CD4-positive, CD25-positive, alpha-beta regulatory T cell (primary cell): ENCODE measurements at regions not wholly inside any gene's neighbourhood (a gene's known extent, or its start where the extent isn't known, plus 50 kb on each side); places are given as distances from the start of the nearest gene placed in this dataset.
"Not testable (repeated sequence)": the region's sequence is repeated elsewhere in the genome, so short reads cannot be mapped to it uniquely, and the experiment has no call there.

ENCODE experiments used
- ATAC-seq, 2 donors: fragments of 150-1000 bp; cut with Tn5 transposase; one replicate each; pipeline ENCODE4 v1.10.0; 2021; ENCODE audit warnings: low read depth in 2 of 2, moderate number of reproducible peaks in 2 of 2, moderate library complexity in 1 of 2
- DNase-seq, 3 donors: peaks; one replicate each; pipeline versions ENCODE4 v3.0.0 to v3.0.0-alpha.2; 2012 to 2022; ENCODE audit warnings: mixed read lengths in 1 of 3
- H3K27ac ChIP-seq: one replicate; pipeline ENCODE4 v1.7.0; 2013; ENCODE audit warnings: mild to moderate bottlenecking, low read length; ENCODE audit not compliant: insufficient read depth, poor library complexity, severe bottlenecking
- H3K27me3 ChIP-seq: one replicate; pipeline ENCODE4 v1.7.0; 2013; ENCODE audit warnings: low read length; ENCODE audit not compliant: control insufficient read depth, insufficient read depth
- H3K36me3 ChIP-seq: one replicate; pipeline ENCODE4 v1.7.0; 2013; ENCODE audit warnings: mild to moderate bottlenecking, low read length, moderate library complexity; ENCODE audit not compliant: control insufficient read depth, insufficient read depth
- H3K4me1 ChIP-seq: 2 replicates; pipeline ENCODE4 v1.7.0; 2013; ENCODE audit warnings: mild to moderate bottlenecking, low read length; ENCODE audit not compliant: insufficient read depth, control insufficient read depth, poor library complexity, severe bottlenecking
- H3K4me3 ChIP-seq: one replicate; pipeline ENCODE4 v1.7.0; 2013; ENCODE audit warnings: low read depth, mild to moderate bottlenecking, low read length, moderate library complexity
- H3K9me3 ChIP-seq, 2 experiments: 1 replicate in 1 of 2; 2 replicates in 1 of 2; pipeline ENCODE4 v1.7.0; 2013; ENCODE audit warnings: low read length in 2 of 2, mild to moderate bottlenecking in 1 of 2, moderate library complexity in 1 of 2; ENCODE audit not compliant: control insufficient read depth in 2 of 2
- H3K27ac Mint-ChIP-seq, 3 donors: one replicate each; pipeline ENCODE4 v1.8.0; 2020 to 2022; ENCODE audit warnings: mild to moderate bottlenecking in 3 of 3, mixed read lengths in 3 of 3, moderate library complexity in 2 of 3
- H3K27me3 Mint-ChIP-seq: one replicate; pipeline ENCODE4 v1.8.0; 2022; ENCODE audit warnings: mild to moderate bottlenecking, mixed read lengths
- H3K36me3 Mint-ChIP-seq: one replicate; pipeline ENCODE4 v1.8.0; 2020; ENCODE audit warnings: mixed read lengths
- H3K4me1 Mint-ChIP-seq, 4 donors: one replicate each; pipeline ENCODE4 v1.8.0; 2020 to 2022; ENCODE audit warnings: mixed read lengths in 4 of 4, mild to moderate bottlenecking in 1 of 4
- H3K4me3 Mint-ChIP-seq, 4 donors: one replicate each; pipeline ENCODE4 v1.8.0; 2020 to 2022; ENCODE audit warnings: mild to moderate bottlenecking in 4 of 4, mixed read lengths in 4 of 4, moderate library complexity in 3 of 4
- H3K9me3 Mint-ChIP-seq, 7 donors: one replicate each; pipeline ENCODE4 v1.8.0; 2020 to 2022; ENCODE audit warnings: mixed read lengths in 7 of 7, mild to moderate bottlenecking in 3 of 7, moderate library complexity in 2 of 7

DNA sequence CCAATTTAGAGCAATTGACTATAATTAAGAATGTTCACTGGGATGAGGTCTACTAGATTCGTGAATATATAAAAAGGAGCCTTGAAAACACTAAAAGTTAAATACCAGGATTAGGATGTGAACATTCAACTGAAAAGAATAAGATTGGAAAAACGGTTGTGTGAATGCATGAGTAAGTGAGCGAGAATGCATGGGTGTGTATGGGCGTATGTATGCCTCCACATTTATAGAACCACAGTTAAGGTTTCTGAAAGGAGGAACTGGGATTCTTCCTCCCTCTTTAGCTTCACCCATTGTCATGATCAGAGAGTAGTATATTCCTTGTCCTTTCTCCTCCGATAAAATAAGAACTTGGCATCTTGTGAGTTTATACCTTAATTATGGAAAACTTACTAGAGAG, 151.1 kb upstream of the UBE2E3 start:
- Mint-ChIP-seq H3K27me3 (no peaks in the 10 kb centered on the region), H3K4me3 (no peak overlapping the region), H3K36me3 (no peaks in the 10 kb centered on the region), H3K9me3 (peaks cover 0 to 12% (median 3%) of the 10 kb centered on the region in 7 donors), H3K27ac (no peak overlapping the region), H3K4me1 (no peaks in the 10 kb centered on the region)
- Histone ChIP-seq H3K4me3 (no peak overlapping the region), H3K27ac (no peak overlapping the region), H3K27me3 (no peaks in the 10 kb centered on the region), H3K9me3 (no peaks in the 10 kb centered on the region), H3K4me1 (no peaks in the 10 kb centered on the region), H3K36me3 (no peaks in the 10 kb centered on the region)
- ATAC-seq (no peak), DNase-seq (no peak)

DNA sequence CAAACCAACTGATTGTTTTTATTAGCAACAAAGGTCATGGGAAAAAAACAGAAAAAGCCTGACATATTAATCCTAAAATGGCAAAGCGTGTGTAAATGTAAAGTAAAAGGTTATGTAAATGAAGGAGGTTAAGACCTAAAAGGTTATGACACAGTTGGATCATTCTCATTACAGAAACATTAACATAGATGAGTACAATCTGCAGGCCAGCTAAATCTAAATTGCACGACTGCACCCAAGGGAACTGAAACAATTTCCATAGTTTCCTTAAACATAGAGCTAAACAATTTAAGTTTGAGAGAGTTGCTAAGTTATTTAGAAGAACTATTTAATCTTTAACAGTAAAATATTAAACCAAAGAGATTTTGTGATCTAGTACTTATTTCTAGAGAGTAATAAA, 151.6 kb upstream of the UBE2E3 start:
- Mint-ChIP-seq H3K36me3 (no peaks in the 10 kb centered on the region), H3K27me3 (no peaks in the 10 kb centered on the region), H3K27ac (no peak overlapping the region), H3K4me1 (no peaks in the 10 kb centered on the region), H3K9me3 (peaks cover 0 to 12% (median 3%) of the 10 kb centered on the region in 7 donors), H3K4me3 (no peak overlapping the region)
- no peaks in the 10 kb centered on the region for H3K4me1 ChIP-seq
- no peaks in the 10 kb centered on the region for H3K36me3 ChIP-seq
- H3K4me3 ChIP-seq = no peak overlapping the region
- H3K9me3 ChIP-seq = no peaks in the 10 kb centered on the region
- H3K27ac ChIP-seq = no peak overlapping the region
- ATAC-seq = no peak
- DNase-seq = no peak
- H3K27me3 ChIP-seq = no peaks in the 10 kb centered on the region

DNA sequence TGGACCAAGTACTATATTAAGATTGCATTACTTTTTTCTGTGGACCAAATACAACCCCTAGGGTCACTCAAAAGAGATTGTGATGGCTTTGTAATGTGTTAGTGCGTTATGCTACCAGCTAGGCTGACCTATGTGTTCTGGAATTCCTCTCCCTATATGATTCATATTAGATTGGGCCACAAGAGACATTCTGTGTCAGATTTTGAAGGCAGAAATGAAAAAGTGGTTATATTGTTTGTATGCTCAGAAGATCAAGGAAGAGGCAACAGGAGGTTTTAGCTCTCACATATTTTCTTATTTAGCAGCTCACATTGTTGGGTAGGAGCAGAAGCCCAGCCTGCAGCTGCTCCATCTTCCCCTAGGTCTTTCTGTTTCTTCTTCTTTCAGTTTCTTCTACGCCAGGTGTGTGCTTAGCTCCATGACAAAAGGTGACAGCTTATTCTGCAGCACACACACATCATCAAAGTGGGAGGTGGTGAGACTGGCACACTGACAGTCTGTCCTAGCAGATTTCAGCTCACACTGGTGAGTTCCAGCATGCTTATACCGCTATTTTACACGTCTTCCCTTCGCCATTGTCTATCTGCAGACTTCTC, 156.8 kb upstream of the UBE2E3 start:
- H3K9me3 Mint-ChIP-seq = peaks cover 0 to 4% (median 0%) of the 10 kb centered on the region in 7 donors
- peak overlapping the region in 1 of 3 donors; percentile 34 for H3K27ac Mint-ChIP-seq
- Histone ChIP-seq H3K36me3 (no peaks in the 10 kb centered on the region), H3K27ac (no peak overlapping the region), H3K27me3 (no peaks in the 10 kb centered on the region), H3K4me1 (no peaks in the 10 kb centered on the region), H3K4me3 (no peak overlapping the region), H3K9me3 (no peaks in the 10 kb centered on the region)
- ATAC-seq (no peak), DNase-seq (no peak)
- H3K27me3 Mint-ChIP-seq = no peaks in the 10 kb centered on the region
- no peaks in the 10 kb centered on the region for H3K4me1 Mint-ChIP-seq
- H3K36me3 Mint-ChIP-seq = no peaks in the 10 kb centered on the region
- H3K4me3 Mint-ChIP-seq = no peak overlapping the region

DNA sequence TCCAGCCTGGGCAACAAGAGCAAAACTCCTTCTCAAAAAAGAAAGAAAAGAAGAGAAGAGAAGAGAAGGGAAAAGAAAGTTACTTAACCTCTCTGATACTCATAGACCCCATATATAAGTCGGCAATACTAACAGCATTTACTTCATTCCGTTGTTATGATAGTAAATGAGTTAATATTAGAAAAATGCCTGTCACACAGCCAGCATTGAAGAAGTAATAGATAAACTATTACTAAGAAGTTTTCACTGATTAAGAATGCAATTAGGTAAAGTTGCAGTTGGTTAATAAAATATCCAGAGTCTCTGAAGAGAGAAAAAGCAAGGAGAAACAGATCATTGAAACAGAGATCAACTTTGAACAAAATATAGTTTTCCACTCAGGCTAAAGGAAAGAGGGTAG, 161.3 kb upstream of the UBE2E3 start:
- H3K27ac Mint-ChIP-seq = no peak overlapping the region

DNA sequence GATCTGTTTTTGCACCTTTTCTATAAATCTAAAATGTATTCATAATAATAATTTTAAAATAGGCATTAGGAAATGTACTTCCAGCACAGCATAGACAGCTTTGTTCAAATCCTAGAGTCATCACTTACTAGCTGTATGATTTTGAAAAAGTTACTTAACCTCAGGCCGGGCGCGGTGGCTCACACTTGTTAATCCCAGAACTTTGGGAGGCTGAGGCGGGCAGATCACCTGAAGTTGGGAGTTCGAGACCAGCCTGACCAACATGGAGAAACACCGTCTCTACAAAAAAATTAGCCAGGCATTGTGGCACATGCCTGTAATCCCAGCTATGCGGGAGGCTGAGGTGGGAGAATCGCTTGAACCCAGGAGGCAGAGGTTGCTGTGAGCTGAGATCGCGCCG, 161.7 kb upstream of the UBE2E3 start:
- DNase-seq = not testable (repeated sequence)

More for the DNA sequence above, 161.3 kb upstream of the UBE2E3 start:
- DNase-seq = no peak
- Mint-ChIP-seq H3K27me3 (no peaks in the 10 kb centered on the region), H3K4me1 (no peaks in the 10 kb centered on the region), H3K9me3 (peaks cover 0 to 13% (median 2%) of the 10 kb centered on the region in 7 donors), H3K4me3 (no peak overlapping the region), H3K36me3 (no peaks in the 10 kb centered on the region)
- no peaks in the 10 kb centered on the region for H3K36me3 ChIP-seq
- ATAC-seq = no peak
- H3K4me3 ChIP-seq = no peak overlapping the region
- H3K27me3 ChIP-seq = no peaks in the 10 kb centered on the region
- H3K4me1 ChIP-seq = no peaks in the 10 kb centered on the region
- H3K9me3 ChIP-seq = no peaks in the 10 kb centered on the region
- no peak overlapping the region for H3K27ac ChIP-seq

DNA sequence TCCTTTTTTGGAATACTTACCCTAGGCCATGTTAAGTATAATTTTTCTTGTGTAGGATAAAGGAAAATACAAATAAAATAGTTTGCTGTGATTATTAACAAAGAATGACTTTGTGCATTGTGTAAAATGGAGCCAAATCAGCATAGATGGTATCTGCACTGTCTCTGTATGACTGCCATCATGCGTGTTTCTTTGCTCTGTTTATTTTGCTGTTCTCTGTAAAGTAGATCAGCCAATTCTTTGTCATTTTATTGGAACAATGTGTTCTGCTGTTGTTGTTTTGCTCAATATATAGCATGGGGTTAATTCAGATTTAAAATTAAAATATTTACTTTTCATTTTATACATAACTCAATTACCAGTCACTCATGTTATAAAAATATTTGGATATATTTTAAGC, 181.3 kb upstream of the UBE2E3 start:
- peaks cover 0 to 3% (median 0%) of the 10 kb centered on the region in 7 donors for H3K9me3 Mint-ChIP-seq
- Histone ChIP-seq H3K27me3 (no peaks in the 10 kb centered on the region), H3K9me3 (no peaks in the 10 kb centered on the region), H3K27ac (no peak overlapping the region), H3K4me1 (no peaks in the 10 kb centered on the region), H3K4me3 (no peak overlapping the region), H3K36me3 (no peaks in the 10 kb centered on the region)
- no peak overlapping the region for H3K27ac Mint-ChIP-seq
- H3K4me3 Mint-ChIP-seq = no peak overlapping the region
- DNase-seq (no peak), ATAC-seq (no peak)
- no peaks in the 10 kb centered on the region for H3K36me3 Mint-ChIP-seq
- no peaks in the 10 kb centered on the region for H3K27me3 Mint-ChIP-seq
- H3K4me1 Mint-ChIP-seq = no peaks in the 10 kb centered on the region

More for the DNA sequence above, 161.7 kb upstream of the UBE2E3 start:
- H3K36me3 Mint-ChIP-seq, H3K27ac Mint-ChIP-seq, H3K4me3 ChIP-seq, H3K4me1 Mint-ChIP-seq, H3K27me3 Mint-ChIP-seq, H3K4me1 ChIP-seq, H3K36me3 ChIP-seq, H3K27ac ChIP-seq, H3K9me3 ChIP-seq, H3K4me3 Mint-ChIP-seq, ATAC-seq, H3K27me3 ChIP-seq: not testable (repeated sequence)
- H3K9me3 Mint-ChIP-seq = peaks cover 0 to 13% (median 2%) of the 10 kb centered on the region in 7 donors

DNA sequence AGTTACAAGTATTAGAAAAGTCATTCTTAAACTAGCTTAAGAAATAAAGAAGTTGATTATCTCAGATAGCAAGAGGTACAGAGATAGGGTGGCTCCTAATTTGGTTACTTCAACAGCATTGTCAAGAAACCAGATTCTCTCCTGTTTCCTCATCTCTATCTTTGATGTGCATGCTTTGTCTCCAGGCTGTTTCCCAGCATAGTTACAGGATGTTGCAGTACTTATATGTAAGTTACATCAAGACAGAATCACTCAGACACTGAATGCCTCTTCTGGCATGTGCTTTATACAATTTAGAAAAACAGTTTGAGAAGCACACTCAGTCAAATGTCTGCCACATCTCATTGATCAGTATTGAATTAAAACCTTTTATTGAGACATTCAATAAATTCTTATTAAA, 189.5 kb upstream of the UBE2E3 start:
- no peak for ATAC-seq
- Mint-ChIP-seq H3K9me3 (peaks cover 0 to 6% (median 0%) of the 10 kb centered on the region in 7 donors), H3K36me3 (no peaks in the 10 kb centered on the region), H3K27ac (no peak overlapping the region), H3K4me3 (no peak overlapping the region), H3K27me3 (no peaks in the 10 kb centered on the region), H3K4me1 (no peaks in the 10 kb centered on the region)
- H3K27me3 ChIP-seq = no peaks in the 10 kb centered on the region
- no peaks in the 10 kb centered on the region for H3K9me3 ChIP-seq
- DNase-seq = no peak
- H3K4me3 ChIP-seq = no peak overlapping the region
- no peaks in the 10 kb centered on the region for H3K36me3 ChIP-seq
- H3K4me1 ChIP-seq = no peaks in the 10 kb centered on the region
- H3K27ac ChIP-seq = no peak overlapping the region

DNA sequence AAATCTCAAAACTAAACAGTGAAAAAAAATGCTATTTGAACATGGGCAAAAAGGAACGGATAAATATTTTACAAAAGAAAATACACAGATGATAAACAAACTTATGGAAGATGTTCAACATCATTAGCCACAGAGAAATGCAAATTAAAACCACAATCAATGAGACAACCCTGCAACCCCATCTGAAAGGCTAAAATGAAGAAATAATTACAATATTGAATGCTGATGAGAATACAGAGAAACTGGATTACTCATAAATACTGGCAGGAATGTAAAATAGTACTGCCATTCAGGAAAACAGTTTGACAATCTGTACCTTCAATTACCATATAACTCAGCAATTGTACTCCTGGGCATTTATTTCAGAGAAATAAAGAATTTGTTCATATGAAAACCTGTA, 193.1 kb upstream of the UBE2E3 start:
- peaks cover 0 to 11% (median 4%) of the 10 kb centered on the region in 7 donors for H3K9me3 Mint-ChIP-seq
- DNase-seq (no peak), ATAC-seq (no peak)
- no peaks in the 10 kb centered on the region for H3K4me1 ChIP-seq
- no peaks in the 10 kb centered on the region for H3K4me1 Mint-ChIP-seq
- no peaks in the 10 kb centered on the region for H3K9me3 ChIP-seq
- no peaks in the 10 kb centered on the region for H3K27me3 ChIP-seq
- no peak overlapping the region for H3K27ac ChIP-seq
- no peak overlapping the region for H3K27ac Mint-ChIP-seq
- H3K36me3 Mint-ChIP-seq = no peaks in the 10 kb centered on the region
- no peak overlapping the region for H3K4me3 Mint-ChIP-seq
- no peaks in the 10 kb centered on the region for H3K27me3 Mint-ChIP-seq
- no peaks in the 10 kb centered on the region for H3K36me3 ChIP-seq
- H3K4me3 ChIP-seq = no peak overlapping the region
